Fibroblast of the aortic adventitia (primary cell): ENCODE measurements at regions not wholly inside any gene's neighbourhood (a gene's known extent, or its start where the extent isn't known, plus 50 kb on each side); places are given as distances from the start of the nearest gene placed in this dataset.

ENCODE experiments used
- DNase-seq: peaks from one replicate; pipeline ENCODE4 v3.0.0-alpha.2; 2010; ENCODE audit warnings: low read depth
- H3K4me3 ChIP-seq: 2 replicates; pipeline ENCODE4 v1.5.1; 2011; ENCODE audit warnings: low read depth, mild to moderate bottlenecking, control low read depth, low read length, moderate library complexity
- CTCF ChIP-seq: IDR thresholded peaks from 2 replicates; pipeline ENCODE4 v1.5.1; 2011; ENCODE audit warnings: mild to moderate bottlenecking, low read length, control low read depth, inconsistent platforms; ENCODE audit not compliant: insufficient read depth

GRCh38 chr18:1573732-1574131 is 669.1 kb downstream of the ADCYAP1 start:
- DNase-seq = peak; percentile 78

GRCh38 chr18:1575084-1575483 is 670.4 kb downstream of the ADCYAP1 start:
- no peak for DNase-seq
- no peak for TF ChIP-seq CTCF
- no peak overlapping the region for H3K4me3 ChIP-seq

More at GRCh38 chr18:1573732-1574131, 669.1 kb downstream of the ADCYAP1 start:
- no peak overlapping the region for H3K4me3 ChIP-seq
- TF ChIP-seq CTCF = no peak

GRCh38 chr18:1578505-1578904 is 673.8 kb downstream of the ADCYAP1 start:
- DNase-seq = no peak
- no peak overlapping the region for H3K4me3 ChIP-seq
- TF ChIP-seq CTCF = no peak

- no peak overlapping the region for H3K4me3 ChIP-seq
- no peak for DNase-seq
- TF ChIP-seq CTCF = no peak
These were observed 676.9 kb downstream of the ADCYAP1 start for GRCh38 chr18:1581581-1581980.

- TF ChIP-seq CTCF = peak; percentile 47
- H3K4me3 ChIP-seq = no peak overlapping the region
- peak; percentile 58 for DNase-seq
These were observed 681.3 kb downstream of the ADCYAP1 start for GRCh38 chr18:1585881-1586488.

GRCh38 chr18:1593091-1593490 is 688.4 kb downstream of the ADCYAP1 start:
- TF ChIP-seq CTCF = no peak
- H3K4me3 ChIP-seq = no peak overlapping the region
- no peak for DNase-seq

GRCh38 chr18:1595195-1595594 is 690.5 kb downstream of the ADCYAP1 start:
- no peak overlapping the region for H3K4me3 ChIP-seq
- TF ChIP-seq CTCF = no peak
- no peak for DNase-seq
